HG03045 (cell line): ENCODE measurements at regions not wholly inside any gene's neighbourhood (a gene's known extent, or its start where the extent isn't known, plus 50 kb on each side); places are given as distances from the start of the nearest gene placed in this dataset.
"Not testable (repeated sequence)": the region's sequence is repeated elsewhere in the genome, so short reads cannot be mapped to it uniquely, and the experiment has no call there.

Experiments used
- ATAC-seq: cut with Tn5 transposase; IDR thresholded peaks from one replicate; pipeline ENCODE4 v1.9.1; 2021; ENCODE audit warnings: mild to moderate bottlenecking, moderate library complexity; ENCODE audit not compliant: unreplicated experiment

GRCh38 chr2:43149482-43150107 lies 76.8 kb downstream of the ZFP36L2 start:
- no peak for ATAC-seq

GRCh38 chr2:43146083-43146482 lies 80.3 kb downstream of the ZFP36L2 start:
- ATAC-seq: no peak

- no peak for ATAC-seq
These were observed 82.1 kb downstream of the ZFP36L2 start for GRCh38 chr2:43144263-43144662.

- no peak for ATAC-seq
These were observed 82.7 kb downstream of the ZFP36L2 start for GRCh38 chr2:43143756-43144155.

- ATAC-seq: no peak
These were observed 83.4 kb downstream of the ZFP36L2 start for GRCh38 chr2:43142921-43143438.

GRCh38 chr2:43141636-43142151 lies 84.7 kb downstream of the ZFP36L2 start:
- ATAC-seq: not testable (repeated sequence)

- no peak for ATAC-seq
These were observed 86.3 kb downstream of the ZFP36L2 start for GRCh38 chr2:43139996-43140621.

GRCh38 chr2:43139501-43139900 lies 86.9 kb downstream of the ZFP36L2 start:
- ATAC-seq: no peak

- ATAC-seq: no peak
These were observed 88.0 kb downstream of the ZFP36L2 start for GRCh38 chr2:43138441-43138840.

- ATAC-seq: no peak
These were observed 89.5 kb downstream of the ZFP36L2 start for GRCh38 chr2:43136876-43137275.

GRCh38 chr2:43136011-43136799 lies 90.2 kb downstream of the ZFP36L2 start:
- ATAC-seq: no peak

GRCh38 chr2:43135583-43135982 lies 90.8 kb downstream of the ZFP36L2 start:
- ATAC-seq: no peak

GRCh38 chr2:43134571-43134889 lies 91.9 kb downstream of the ZFP36L2 start:
- no peak for ATAC-seq

GRCh38 chr2:43133708-43134570 lies 92.5 kb downstream of the ZFP36L2 start:
- ATAC-seq: no peak

GRCh38 chr2:43133336-43133707 lies 93.1 kb downstream of the ZFP36L2 start:
- no peak for ATAC-seq

- no peak for ATAC-seq
These were observed 93.6 kb downstream of the ZFP36L2 start for GRCh38 chr2:43132683-43133301.

GRCh38 chr2:43131890-43132682 lies 94.3 kb downstream of the ZFP36L2 start:
- ATAC-seq: no peak

GRCh38 chr2:43131051-43131889 lies 95.1 kb downstream of the ZFP36L2 start:
- ATAC-seq: no peak

- ATAC-seq: no peak
These were observed 95.9 kb downstream of the ZFP36L2 start for GRCh38 chr2:43130548-43130875.
